Umbilical cord (tissue), 1 donor: ENCODE measurements at regions not wholly inside any gene's neighbourhood (a gene's known extent, or its start where the extent isn't known, plus 50 kb on each side); places are given as distances from the start of the nearest gene placed in this dataset.
"Not testable (repeated sequence)": the region's sequence is repeated elsewhere in the genome, so short reads cannot be mapped to it uniquely, and the experiment has no call there.

ENCODE experiments used
- DNase-seq: peaks from one replicate; pipeline ENCODE4 v3.0.0-alpha.2; 2015; ENCODE audit warnings: low spot score

- no peak for DNase-seq
Measured at GRCh38 chr22:42217752-42218280, 52.6 kb downstream of the TCF20 start.

DNA sequence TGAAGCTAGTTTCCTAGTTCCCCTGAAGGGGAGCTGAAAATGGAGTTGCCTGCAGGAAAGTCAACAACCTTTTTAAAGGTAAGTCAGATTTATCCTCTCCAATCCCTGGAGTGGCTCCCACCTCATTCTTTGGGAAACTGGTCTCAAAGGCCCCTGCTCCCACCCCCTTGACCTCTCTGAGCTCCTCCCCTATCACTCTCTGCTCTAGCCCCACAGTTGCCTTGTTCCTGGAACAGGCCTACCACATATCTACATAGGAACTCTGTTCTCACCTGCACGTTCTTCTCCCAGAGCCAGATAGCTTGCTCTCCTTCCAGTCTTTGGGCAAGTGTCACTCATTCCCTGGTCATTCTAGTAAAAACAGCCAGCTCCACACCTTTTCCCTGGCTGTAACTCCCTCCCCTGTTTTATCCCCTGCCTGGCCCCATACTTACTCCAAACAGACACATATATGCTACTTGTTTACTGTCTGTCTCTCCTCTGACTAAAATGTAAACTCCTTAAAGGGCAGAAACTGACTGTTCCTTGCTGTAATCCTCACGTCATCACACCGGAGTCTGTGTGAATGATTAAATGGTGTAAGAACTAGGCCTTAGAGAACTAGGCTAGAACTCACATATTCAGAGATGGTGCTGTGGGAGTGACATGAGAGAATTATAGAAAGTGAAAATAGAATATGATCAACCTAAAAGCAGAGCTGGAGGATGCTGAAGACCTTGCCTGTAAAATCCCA is 53.3 kb downstream of the TCF20 start:
- DNase-seq = no peak

DNA sequence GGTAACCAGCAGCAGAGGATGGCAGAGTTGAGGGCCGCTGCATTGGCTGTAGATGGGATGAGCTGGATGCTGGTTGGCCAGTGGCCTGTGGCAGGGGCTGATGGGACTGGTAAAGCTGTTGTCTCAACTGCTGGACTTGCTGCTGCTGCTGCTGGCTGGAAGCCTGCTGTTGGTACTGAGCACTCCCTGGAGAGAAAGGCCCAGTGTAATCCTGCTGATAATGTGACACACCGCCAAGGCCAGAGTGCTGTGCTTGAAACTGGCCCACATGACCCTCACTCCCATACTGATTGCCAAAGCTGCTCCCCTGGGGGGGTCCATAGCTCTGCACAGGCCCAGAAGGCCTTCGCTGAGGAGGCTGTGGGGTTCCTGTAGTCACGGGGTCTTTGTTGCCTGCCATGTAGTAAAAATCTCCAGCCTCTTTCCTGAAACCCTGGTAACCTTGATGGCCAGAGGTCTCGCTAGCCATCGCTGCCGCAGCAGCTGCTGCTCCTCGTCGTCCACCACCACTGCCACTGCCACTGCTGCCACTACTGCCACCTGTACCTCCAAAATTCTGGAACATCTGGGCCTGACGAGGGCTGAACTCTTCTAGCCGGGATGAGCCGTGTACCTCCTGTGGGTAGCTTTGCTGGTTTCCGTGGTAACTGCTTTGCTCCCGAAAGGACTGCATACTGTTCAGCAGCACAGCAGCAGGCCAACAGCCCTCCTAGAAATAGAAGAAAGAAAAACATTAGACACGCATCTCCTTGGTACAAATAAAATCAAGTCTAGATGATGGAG is 55.6 kb downstream of the TCF20 start:
- no peak for DNase-seq

DNA sequence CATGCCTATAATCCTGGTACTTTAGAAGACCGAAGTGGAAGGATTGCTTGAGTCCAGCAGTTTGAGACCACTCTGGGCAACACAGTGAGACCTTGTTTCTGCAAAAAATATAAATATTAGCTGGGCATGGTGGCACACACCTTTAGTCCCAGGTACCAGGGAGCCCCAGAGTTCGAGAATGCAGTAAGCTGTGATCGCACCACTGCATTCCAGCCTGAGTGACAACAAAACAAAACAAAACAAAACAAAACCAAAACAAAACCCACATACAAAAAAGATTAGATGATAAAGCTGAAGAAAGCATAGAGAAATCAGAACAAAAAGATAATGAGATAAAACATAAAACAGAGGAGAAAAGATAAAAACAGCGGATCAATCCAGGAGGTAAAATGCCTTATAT is 62.1 kb downstream of the TCF20 start:
- DNase-seq = no peak

GRCh38 chr22:42207918-42208317 is 62.5 kb downstream of the TCF20 start:
- no peak for DNase-seq

- DNase-seq = no peak
Measured at GRCh38 chr22:42203609-42204008, 66.8 kb downstream of the TCF20 start.

GRCh38 chr22:42202669-42203068 is 67.8 kb downstream of the TCF20 start:
- DNase-seq = no peak

GRCh38 chr22:42202048-42202447 is 68.4 kb downstream of the TCF20 start:
- no peak for DNase-seq

DNA sequence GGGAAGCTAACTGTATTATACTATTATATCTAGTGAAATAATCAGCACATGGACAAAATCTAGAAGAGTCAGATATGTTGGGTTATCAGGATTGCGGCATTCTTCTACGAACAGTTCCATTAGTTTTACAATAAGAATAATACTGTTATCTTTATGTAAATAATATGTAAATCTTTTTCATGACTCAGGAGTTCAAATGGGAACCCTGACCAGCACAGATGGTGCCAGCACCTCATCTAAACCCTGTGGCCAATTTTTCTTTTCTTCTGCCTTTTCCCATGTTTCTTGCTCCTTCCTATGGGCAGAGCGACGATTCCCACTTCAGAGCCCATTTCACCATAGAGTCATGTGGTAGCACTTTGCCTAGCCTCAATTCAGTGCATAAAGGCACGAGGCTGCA is 68.4 kb upstream of the CYP2D6 start:
- no peak for DNase-seq

GRCh38 chr22:42198226-42198625 is 67.6 kb upstream of the CYP2D6 start:
- DNase-seq = no peak

GRCh38 chr22:42196454-42196853 is 65.8 kb upstream of the CYP2D6 start:
- DNase-seq = no peak

DNA sequence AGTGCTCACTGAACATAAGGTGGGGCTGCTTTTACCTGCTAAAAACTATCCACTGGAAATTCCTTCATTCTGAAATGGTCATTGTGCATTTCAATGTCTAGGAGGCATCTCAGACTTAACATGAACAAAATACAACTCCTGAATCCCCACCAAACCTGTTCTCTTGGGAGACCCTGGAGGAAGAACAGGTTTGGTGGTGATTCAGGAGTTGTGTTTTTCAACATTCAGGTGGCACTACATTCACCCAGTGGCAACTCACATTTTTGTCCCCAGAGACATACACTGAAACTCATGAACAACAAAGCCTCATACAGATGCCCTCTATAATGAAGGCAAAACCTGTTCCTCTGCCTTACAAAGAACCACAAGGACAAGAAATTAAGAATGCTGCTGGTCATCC is 64.3 kb upstream of the CYP2D6 start:
- DNase-seq = no peak

- DNase-seq = no peak
Measured at GRCh38 chr22:42194104-42194851, 63.7 kb upstream of the CYP2D6 start.

DNA sequence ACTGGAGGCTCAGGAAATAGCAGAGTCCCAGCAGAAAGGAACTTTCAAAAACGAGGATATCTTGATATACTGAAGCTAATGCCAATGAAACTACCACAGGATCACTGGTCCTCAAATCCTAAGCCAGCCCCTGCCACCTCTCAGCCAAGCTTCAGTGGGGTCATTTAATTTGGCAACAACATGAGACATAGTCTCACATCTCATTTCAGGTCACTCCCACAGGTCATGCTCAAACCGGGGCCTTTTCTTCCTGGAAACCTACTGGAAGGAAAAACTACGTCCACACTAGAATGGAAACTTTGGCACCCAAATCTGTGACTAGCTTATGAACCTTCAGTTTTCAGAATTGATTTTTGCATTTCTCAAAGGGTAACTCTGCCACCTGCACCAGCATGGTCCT is 61.9 kb upstream of the CYP2D6 start:
- no peak for DNase-seq

DNA sequence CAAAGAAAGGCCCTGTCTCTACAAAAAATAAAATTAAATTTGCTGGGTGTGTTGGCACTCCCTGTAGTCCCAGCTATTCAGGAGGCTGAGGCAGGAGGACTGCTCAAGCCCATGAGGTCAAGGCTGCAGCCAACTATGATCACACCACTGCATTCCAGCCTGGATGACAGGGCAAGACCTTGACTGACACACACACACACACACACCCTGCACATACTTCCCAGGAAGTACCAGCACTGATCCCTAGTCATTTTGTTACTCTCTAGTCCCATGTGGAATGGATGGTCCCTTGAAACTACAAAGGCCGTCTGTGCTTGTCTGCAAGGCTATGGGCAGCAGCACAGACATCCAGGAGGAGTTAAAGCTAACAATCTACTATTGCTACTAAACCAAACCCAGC is 59.7 kb upstream of the CYP2D6 start:
- DNase-seq = no peak

- DNase-seq = no peak
Measured at GRCh38 chr22:42189761-42190160, 59.2 kb upstream of the CYP2D6 start.

GRCh38 chr22:42188808-42189447 is 58.3 kb upstream of the CYP2D6 start:
- no peak for DNase-seq

GRCh38 chr22:42187646-42188045 is 57.0 kb upstream of the CYP2D6 start:
- DNase-seq = no peak

DNA sequence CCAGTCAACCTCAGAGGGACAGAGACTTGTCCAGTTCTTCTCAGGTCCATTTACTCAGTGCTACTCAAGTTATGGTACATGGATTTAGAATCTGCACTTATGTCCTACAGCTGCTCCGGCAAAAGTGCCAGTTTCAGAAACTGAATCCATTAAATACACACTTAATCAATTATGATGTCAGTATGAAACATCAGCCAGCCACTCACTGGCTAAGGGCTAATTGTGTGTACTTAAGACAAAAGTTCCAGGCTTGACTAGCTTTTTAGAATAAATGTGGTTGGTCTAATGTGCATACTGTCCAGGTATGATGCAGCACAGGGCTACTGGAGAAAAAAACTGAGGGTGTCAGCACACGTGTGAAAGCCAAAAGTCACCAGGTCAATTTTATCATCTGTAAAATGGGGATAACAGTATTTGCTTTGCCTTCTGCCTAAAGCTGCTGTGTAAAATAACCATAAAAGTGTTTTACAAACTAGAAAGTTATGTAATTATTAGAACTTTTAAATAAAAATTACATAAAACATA is 55.4 kb upstream of the CYP2D6 start:
- no peak for DNase-seq

DNA sequence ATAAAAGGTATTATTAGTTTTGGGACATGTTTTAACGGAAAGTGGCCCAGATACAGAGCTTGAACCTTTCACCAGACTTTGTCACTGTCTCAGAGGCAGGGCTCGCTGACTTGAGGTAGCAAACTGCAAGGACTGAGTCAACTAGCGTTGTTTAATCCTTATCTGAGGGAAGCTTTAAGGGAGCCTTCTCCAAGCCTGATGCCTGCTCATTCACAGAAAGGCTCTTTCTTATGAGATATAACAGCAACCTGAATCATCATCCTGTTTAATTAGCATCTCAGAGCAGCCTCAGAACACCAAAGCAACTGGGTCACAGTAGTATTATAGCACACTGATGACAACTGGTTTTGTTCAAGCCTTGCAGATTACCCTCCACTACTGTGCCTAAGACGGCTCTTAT is 54.2 kb upstream of the CYP2D6 start:
- DNase-seq = no peak

GRCh38 chr22:42183461-42184059 is 53.0 kb upstream of the CYP2D6 start:
- DNase-seq = not testable (repeated sequence)
